ENCODE measurements at regions not wholly inside any gene's neighbourhood (a gene's known extent, or its start where the extent isn't known, plus 50 kb on each side); places are given as distances from the start of the nearest gene placed in this dataset.

- no peaks in the 10 kb centered on the region for H3K4me1 ChIP-seq (ENCODE audit: control insufficient read depth, insufficient read depth, low read length, poor library complexity, severe bottlenecking)
- DNase-seq: no peak
- no peaks in the 10 kb centered on the region for H3K27me3 ChIP-seq (replicated peaks; ENCODE audit: control insufficient read depth, insufficient read depth, low read length, poor library complexity, severe bottlenecking)
- no peaks in the 10 kb centered on the region for H3K36me3 ChIP-seq (ENCODE audit: control insufficient read depth, insufficient read depth, low read length)
- no peak overlapping the region for H3K27ac ChIP-seq (ENCODE audit: insufficient read depth, low read length, poor library complexity, severe bottlenecking)
- no peak overlapping the region for H3K4me3 ChIP-seq (ENCODE audit: insufficient read depth, low read depth, low read length, poor library complexity, severe bottlenecking)
- no peaks in the 10 kb centered on the region for H3K9me3 ChIP-seq (ENCODE audit: control insufficient read depth, low read length)
These were observed 58.1 kb upstream of the OPN4 start for GRCh38 chr10:86596266-86596665.

GRCh38 chr10:86597306-86597705 is 57.0 kb upstream of the OPN4 start:
- H3K4me3 ChIP-seq (ENCODE audit: insufficient read depth, low read depth, low read length, poor library complexity, severe bottlenecking): no peak overlapping the region
- no peaks in the 10 kb centered on the region for H3K9me3 ChIP-seq (ENCODE audit: control insufficient read depth, low read length)
- no peaks in the 10 kb centered on the region for H3K4me1 ChIP-seq (ENCODE audit: control insufficient read depth, insufficient read depth, low read length, poor library complexity, severe bottlenecking)
- no peaks in the 10 kb centered on the region for H3K27me3 ChIP-seq (replicated peaks; ENCODE audit: control insufficient read depth, insufficient read depth, low read length, poor library complexity, severe bottlenecking)
- H3K27ac ChIP-seq (ENCODE audit: insufficient read depth, low read length, poor library complexity, severe bottlenecking): no peak overlapping the region
- no peaks in the 10 kb centered on the region for H3K36me3 ChIP-seq (ENCODE audit: control insufficient read depth, insufficient read depth, low read length)
- DNase-seq: no peak

DNA sequence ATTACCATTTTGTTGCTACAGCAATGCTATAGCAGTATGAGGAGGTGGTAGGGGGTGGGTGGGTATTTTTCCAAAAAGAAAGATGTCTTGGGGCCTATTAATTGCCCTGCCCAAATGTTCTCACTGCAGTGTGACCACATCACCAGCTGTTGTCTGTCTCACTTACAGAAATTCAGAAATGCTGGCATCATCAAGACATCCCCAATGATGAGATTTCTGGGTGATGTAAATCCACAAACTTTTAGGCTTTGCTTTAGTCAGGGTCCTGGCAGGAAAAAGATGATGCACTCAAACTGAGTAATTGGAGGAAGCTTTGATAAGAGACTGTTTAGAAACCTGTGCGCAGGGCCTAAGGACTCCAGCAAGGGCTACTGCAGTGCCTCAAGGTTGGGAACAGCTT is 56.2 kb upstream of the OPN4 start:
- no peaks in the 10 kb centered on the region for H3K36me3 ChIP-seq (ENCODE audit: control insufficient read depth, insufficient read depth, low read length)
- no peaks in the 10 kb centered on the region for H3K4me1 ChIP-seq (ENCODE audit: control insufficient read depth, insufficient read depth, low read length, poor library complexity, severe bottlenecking)
- no peaks in the 10 kb centered on the region for H3K27me3 ChIP-seq (replicated peaks; ENCODE audit: control insufficient read depth, insufficient read depth, low read length, poor library complexity, severe bottlenecking)
- H3K27ac ChIP-seq (ENCODE audit: insufficient read depth, low read length, poor library complexity, severe bottlenecking): no peak overlapping the region
- H3K4me3 ChIP-seq (ENCODE audit: insufficient read depth, low read depth, low read length, poor library complexity, severe bottlenecking): no peak overlapping the region
- DNase-seq: no peak
- H3K9me3 ChIP-seq (ENCODE audit: control insufficient read depth, low read length): no peaks in the 10 kb centered on the region

DNA sequence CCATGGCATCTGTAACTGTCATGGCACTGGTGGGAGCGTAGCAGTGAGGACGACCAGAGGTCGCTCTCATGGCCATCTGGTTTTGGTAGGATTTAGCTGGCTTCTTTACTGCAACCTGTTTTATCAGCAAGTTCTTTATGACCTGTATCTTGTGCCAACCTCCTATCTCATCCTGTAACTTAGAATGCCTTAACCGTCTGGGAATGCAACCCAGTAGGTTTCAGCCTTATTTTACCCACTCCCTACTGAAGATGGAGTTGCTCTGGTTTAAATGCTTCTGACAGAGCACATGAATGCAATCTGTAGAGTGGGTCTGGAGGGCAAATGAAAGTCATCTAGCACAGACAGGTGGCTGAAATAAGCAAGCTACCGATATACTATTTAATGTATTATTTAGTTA is 55.3 kb upstream of the OPN4 start:
- Histone ChIP-seq H3K9me3 (ENCODE audit: control insufficient read depth, low read length) (no peaks in the 10 kb centered on the region), H3K36me3 (ENCODE audit: control insufficient read depth, insufficient read depth, low read length) (no peaks in the 10 kb centered on the region), H3K27me3 (replicated peaks; ENCODE audit: control insufficient read depth, insufficient read depth, low read length, poor library complexity, severe bottlenecking) (no peaks in the 10 kb centered on the region), H3K27ac (ENCODE audit: insufficient read depth, low read length, poor library complexity, severe bottlenecking) (no peak overlapping the region), H3K4me1 (ENCODE audit: control insufficient read depth, insufficient read depth, low read length, poor library complexity, severe bottlenecking) (no peaks in the 10 kb centered on the region), H3K4me3 (ENCODE audit: insufficient read depth, low read depth, low read length, poor library complexity, severe bottlenecking) (no peak overlapping the region)
- no peak for DNase-seq

DNA sequence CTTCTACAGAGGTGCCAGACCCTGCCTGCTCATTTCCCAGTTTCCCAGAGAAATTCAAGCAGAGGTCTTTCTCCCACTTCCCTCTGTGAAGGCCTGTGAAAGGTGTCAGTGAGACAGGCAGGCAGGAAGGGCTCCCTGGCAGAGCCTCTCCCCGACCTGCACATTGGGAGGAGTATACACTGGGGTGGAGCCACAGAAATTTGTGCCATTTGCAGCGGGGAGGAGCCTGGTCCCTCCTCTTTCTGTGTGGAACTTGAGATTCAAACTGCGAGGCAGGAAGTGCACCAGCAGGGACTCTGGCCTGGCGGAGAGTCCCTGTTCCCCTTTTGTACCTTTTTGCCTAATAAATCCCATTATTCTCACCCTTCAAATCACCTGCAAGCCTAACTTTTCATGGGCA is 54.6 kb upstream of the OPN4 start:
- no peak overlapping the region for H3K27ac ChIP-seq (ENCODE audit: insufficient read depth, low read length, poor library complexity, severe bottlenecking)
- H3K4me1 ChIP-seq (ENCODE audit: control insufficient read depth, insufficient read depth, low read length, poor library complexity, severe bottlenecking): no peaks in the 10 kb centered on the region
- DNase-seq: no peak
- no peaks in the 10 kb centered on the region for H3K9me3 ChIP-seq (ENCODE audit: control insufficient read depth, low read length)
- H3K4me3 ChIP-seq (ENCODE audit: insufficient read depth, low read depth, low read length, poor library complexity, severe bottlenecking): no peak overlapping the region
- no peaks in the 10 kb centered on the region for H3K36me3 ChIP-seq (ENCODE audit: control insufficient read depth, insufficient read depth, low read length)
- H3K27me3 ChIP-seq (replicated peaks; ENCODE audit: control insufficient read depth, insufficient read depth, low read length, poor library complexity, severe bottlenecking): no peaks in the 10 kb centered on the region

DNA sequence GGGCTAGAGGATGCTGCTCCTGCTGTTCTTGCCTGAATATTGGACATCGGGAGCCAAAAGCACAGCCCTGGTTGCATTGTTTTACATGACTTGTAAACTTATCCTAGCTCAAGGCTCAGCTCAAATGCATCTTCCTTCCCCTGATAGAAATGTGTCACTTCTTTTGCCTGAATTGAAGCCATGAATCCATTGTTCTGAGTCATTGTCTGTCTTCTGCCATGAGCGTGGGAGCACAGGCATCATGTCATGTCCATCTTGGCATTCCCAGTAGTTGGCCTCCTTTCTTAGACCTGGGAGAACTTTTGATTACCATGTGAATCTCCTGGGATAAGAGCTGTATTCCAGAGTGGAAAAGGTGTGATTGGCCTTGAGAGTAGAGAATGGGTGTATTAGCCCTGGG is 54.1 kb upstream of the OPN4 start:
- Histone ChIP-seq H3K9me3 (ENCODE audit: control insufficient read depth, low read length) (no peaks in the 10 kb centered on the region), H3K36me3 (ENCODE audit: control insufficient read depth, insufficient read depth, low read length) (no peaks in the 10 kb centered on the region), H3K4me3 (ENCODE audit: insufficient read depth, low read depth, low read length, poor library complexity, severe bottlenecking) (no peak overlapping the region), H3K27me3 (replicated peaks; ENCODE audit: control insufficient read depth, insufficient read depth, low read length, poor library complexity, severe bottlenecking) (no peaks in the 10 kb centered on the region), H3K27ac (ENCODE audit: insufficient read depth, low read length, poor library complexity, severe bottlenecking) (no peak overlapping the region), H3K4me1 (ENCODE audit: control insufficient read depth, insufficient read depth, low read length, poor library complexity, severe bottlenecking) (no peaks in the 10 kb centered on the region)
- DNase-seq: no peak

DNA sequence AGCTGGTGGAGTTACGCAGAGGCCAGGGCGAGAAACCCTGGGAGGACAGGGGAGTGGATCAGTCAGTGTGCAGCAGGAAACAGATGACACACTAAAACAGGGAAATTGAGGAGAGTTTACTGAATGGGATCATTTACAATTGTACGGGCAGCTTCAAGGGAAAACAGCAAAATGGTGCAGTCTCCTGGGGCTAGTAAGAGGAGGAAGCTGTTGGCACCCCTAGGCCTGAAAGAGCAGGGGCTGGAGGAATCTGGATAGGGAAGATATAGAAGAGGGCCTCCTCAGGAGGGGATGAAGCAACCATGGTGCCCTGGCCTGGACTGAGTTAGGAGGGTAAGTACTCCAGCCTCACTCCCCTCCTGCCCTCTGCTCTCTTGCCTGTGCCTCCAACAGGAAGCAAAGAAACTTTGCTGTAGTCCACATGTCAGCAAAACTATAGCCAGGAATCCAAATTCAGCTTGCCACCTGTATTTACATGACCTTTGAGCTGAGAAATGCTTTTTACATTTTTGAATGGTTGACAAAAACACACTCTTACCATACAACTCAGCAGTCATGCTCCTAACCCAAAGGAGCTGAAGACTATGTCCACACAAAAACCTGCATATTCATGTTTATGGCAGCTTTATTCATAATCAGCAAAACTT is 52.3 kb upstream of the OPN4 start:
- no peak overlapping the region for H3K4me3 ChIP-seq (ENCODE audit: insufficient read depth, low read depth, low read length, poor library complexity, severe bottlenecking)
- H3K27me3 ChIP-seq (replicated peaks; ENCODE audit: control insufficient read depth, insufficient read depth, low read length, poor library complexity, severe bottlenecking): no peaks in the 10 kb centered on the region
- H3K9me3 ChIP-seq (ENCODE audit: control insufficient read depth, low read length): no peaks in the 10 kb centered on the region
- no peaks in the 10 kb centered on the region for H3K36me3 ChIP-seq (ENCODE audit: control insufficient read depth, insufficient read depth, low read length)
- no peaks in the 10 kb centered on the region for H3K4me1 ChIP-seq (ENCODE audit: control insufficient read depth, insufficient read depth, low read length, poor library complexity, severe bottlenecking)
- no peak overlapping the region for H3K27ac ChIP-seq (ENCODE audit: insufficient read depth, low read length, poor library complexity, severe bottlenecking)
- DNase-seq: no peak

- no peak for DNase-seq
- H3K36me3 ChIP-seq (ENCODE audit: control insufficient read depth, insufficient read depth, low read length): no peaks in the 10 kb centered on the region
- H3K27ac ChIP-seq (ENCODE audit: insufficient read depth, low read length, poor library complexity, severe bottlenecking): no peak overlapping the region
- H3K27me3 ChIP-seq (replicated peaks; ENCODE audit: control insufficient read depth, insufficient read depth, low read length, poor library complexity, severe bottlenecking): peaks cover 2% of the 10 kb centered on the region
- H3K4me1 ChIP-seq (ENCODE audit: control insufficient read depth, insufficient read depth, low read length, poor library complexity, severe bottlenecking): no peaks in the 10 kb centered on the region
- no peaks in the 10 kb centered on the region for H3K9me3 ChIP-seq (ENCODE audit: control insufficient read depth, low read length)
- no peak overlapping the region for H3K4me3 ChIP-seq (ENCODE audit: insufficient read depth, low read depth, low read length, poor library complexity, severe bottlenecking)
These were observed 51.1 kb upstream of the OPN4 start for GRCh38 chr10:86603256-86603655.

Data from effector memory CD4-positive, alpha-beta T cell (primary cell).